ENCODE measurements at regions not wholly inside any gene's neighbourhood (a gene's known extent, or its start where the extent isn't known, plus 50 kb on each side); places are given as distances from the start of the nearest gene placed in this dataset.

DNA sequence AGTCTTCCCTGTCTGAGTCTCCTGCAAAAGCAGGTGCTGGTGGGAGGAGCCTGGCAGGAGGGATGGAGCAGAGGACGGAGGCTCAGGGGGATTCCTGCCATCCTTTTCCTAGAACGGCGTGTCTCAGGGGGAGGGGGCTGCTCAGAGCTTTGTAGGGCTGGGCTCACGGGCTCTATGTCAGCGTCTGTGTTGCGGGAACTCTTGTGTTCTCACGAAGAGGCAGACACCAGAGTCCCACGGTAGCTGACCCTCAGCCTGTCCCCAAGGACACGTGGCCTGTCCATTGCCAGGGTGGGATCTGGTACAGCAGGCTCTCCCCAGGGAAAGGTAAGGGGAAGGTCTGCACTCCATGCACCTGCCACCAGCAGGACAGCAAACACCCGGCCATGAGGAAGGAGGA lies 1505.2 kb downstream of the TBC1D22A start:
- Histone ChIP-seq H3K27me3 (no peaks in the 10 kb centered on the region), H3K36me3 (no peaks in the 10 kb centered on the region), H3K9me3 (no peaks in the 10 kb centered on the region), H3K4me1 (no peaks in the 10 kb centered on the region), H3K27ac (no peak overlapping the region), H3K4me3 (no peak overlapping the region)
- no peak for DNase-seq (ENCODE audit: low spot score in 2 of 2)
- TF ChIP-seq, protein P1, sequence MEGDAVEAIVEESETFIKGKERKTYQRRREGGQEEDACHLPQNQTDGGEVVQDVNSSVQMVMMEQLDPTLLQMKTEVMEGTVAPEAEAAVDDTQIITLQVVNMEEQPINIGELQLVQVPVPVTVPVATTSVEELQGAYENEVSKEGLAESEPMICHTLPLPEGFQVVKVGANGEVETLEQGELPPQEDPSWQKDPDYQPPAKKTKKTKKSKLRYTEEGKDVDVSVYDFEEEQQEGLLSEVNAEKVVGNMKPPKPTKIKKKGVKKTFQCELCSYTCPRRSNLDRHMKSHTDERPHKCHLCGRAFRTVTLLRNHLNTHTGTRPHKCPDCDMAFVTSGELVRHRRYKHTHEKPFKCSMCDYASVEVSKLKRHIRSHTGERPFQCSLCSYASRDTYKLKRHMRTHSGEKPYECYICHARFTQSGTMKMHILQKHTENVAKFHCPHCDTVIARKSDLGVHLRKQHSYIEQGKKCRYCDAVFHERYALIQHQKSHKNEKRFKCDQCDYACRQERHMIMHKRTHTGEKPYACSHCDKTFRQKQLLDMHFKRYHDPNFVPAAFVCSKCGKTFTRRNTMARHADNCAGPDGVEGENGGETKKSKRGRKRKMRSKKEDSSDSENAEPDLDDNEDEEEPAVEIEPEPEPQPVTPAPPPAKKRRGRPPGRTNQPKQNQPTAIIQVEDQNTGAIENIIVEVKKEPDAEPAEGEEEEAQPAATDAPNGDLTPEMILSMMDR (IDR thresholded peaks at IDR 0.05): no peak
- TF ChIP-seq POLR2A (IDR thresholded peaks at IDR 0.05) (no peak), EP300 (IDR thresholded peaks at IDR 0.05) (no peak)
- 39 to 40% methylated on average over 10 of the region's 10 CpGs for WGBS, 2 donors

DNA sequence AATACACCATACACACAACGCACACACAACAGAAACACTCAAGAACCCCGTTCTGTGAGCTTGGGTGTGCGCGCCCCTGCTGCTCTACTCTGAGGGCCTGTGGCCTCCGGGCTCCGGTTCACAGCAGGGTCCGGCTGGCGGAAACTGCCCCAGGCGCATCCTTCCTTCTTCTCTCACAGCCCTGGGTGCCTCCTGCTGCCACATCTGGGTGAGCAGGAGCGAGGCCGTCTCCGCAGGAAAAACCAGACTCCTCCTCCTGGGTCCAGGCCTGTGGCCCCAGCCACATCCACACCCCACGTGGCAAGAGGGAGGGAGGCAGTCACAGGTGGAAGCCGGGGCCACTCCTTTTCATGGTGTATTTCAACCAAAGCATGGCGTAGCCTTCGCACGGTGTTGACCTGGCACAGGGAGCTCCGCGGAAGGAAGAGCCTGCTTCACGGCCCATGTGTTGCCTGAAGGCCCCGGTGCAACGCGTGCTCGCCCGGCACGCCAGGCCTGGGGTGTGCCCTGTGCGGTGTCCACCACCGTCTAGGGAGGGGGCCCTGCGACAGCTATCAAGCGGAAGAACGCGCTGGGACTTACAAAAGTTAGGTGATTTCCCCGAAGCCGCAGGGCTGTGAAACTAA lies 1502.7 kb downstream of the TBC1D22A start:
- TF ChIP-seq, protein P1 (IDR thresholded peaks at IDR 0.05): no peak
- TF ChIP-seq POLR2A (IDR thresholded peaks at IDR 0.05) (no peak), EP300 (IDR thresholded peaks at IDR 0.05) (no peak)
- 82 to 85% methylated on average over 31 to 34 of the region's 34 CpGs for whole genome bisulfite sequencing, 2 donors
- no peak overlapping the region for H3K4me3 ChIP-seq
- no peak for DNase-seq (ENCODE audit: low spot score in 2 of 2)
- no peaks in the 10 kb centered on the region for H3K4me1 ChIP-seq
- H3K36me3 ChIP-seq: no peaks in the 10 kb centered on the region
- no peaks in the 10 kb centered on the region for H3K9me3 ChIP-seq
- no peaks in the 10 kb centered on the region for H3K27me3 ChIP-seq
- H3K27ac ChIP-seq: no peak overlapping the region

DNA sequence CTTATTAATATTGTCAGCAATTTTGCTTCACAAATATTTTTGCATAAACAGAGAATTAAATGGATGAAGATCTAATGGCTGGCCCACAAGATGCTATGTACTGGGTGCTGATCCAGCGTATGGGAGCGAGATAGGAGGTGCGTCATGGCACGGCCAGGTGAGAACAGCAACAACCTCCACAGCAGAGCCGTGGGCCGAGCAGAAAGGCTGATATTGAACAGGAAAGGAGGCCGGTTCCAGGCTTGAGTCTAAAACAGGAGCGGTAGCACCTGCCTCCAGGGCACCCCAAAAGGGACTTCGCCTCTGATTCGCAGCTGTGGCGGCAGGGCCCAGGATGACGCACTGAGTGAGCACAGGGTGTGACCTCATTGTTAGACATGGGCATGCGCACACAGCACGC lies 1502.1 kb downstream of the TBC1D22A start:
- Histone ChIP-seq H3K4me3 (no peak overlapping the region), H3K36me3 (no peaks in the 10 kb centered on the region), H3K4me1 (no peaks in the 10 kb centered on the region), H3K9me3 (no peaks in the 10 kb centered on the region), H3K27ac (no peak overlapping the region), H3K27me3 (no peaks in the 10 kb centered on the region)
- DNase-seq (ENCODE audit: low spot score in 2 of 2): no peak
- TF ChIP-seq, protein P1 (IDR thresholded peaks at IDR 0.05): no peak
- TF ChIP-seq EP300 (IDR thresholded peaks at IDR 0.05) (no peak), POLR2A (IDR thresholded peaks at IDR 0.05) (no peak)
- WGBS, 2 donors: 91 to 94% methylated on average over 10 to 14 of the region's 14 CpGs

DNA sequence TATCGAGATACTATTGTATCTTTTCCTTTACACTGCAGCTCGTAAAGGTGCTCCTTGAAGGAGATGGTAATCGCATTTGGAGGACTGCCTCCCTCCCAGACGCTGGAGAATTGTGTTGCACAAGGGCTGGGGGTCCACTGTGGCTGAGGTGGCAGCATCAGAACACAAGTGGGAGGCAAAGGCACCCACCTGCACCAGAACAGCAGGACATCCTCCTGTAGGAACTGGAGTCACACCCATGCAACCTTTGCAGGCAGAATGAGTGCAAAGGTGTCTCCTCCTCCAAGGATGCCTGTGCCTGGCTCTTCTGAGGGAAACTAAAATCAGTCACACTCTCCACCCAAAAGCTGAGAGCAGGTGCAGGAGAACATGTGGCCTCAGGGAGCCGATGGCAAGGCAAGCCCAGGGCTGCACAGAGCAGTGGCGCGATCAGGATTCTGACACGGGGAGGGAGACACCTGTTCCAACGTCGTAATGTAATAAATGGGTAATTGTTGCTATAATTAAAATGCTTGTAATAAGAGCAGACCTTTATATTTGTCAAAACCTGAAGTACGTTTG lies 1501.4 kb downstream of the TBC1D22A start:
- 75 to 77% methylated on average over 11 of the region's 11 CpGs for WGBS, 2 donors
- Histone ChIP-seq H3K4me3 (no peak overlapping the region), H3K4me1 (no peaks in the 10 kb centered on the region), H3K27ac (no peak overlapping the region), H3K27me3 (no peaks in the 10 kb centered on the region), H3K9me3 (no peaks in the 10 kb centered on the region), H3K36me3 (no peaks in the 10 kb centered on the region)
- DNase-seq (ENCODE audit: low spot score in 2 of 2): no peak
- TF ChIP-seq, protein P1 (IDR thresholded peaks at IDR 0.05): no peak
- TF ChIP-seq POLR2A (IDR thresholded peaks at IDR 0.05) (no peak), EP300 (IDR thresholded peaks at IDR 0.05) (no peak)

DNA sequence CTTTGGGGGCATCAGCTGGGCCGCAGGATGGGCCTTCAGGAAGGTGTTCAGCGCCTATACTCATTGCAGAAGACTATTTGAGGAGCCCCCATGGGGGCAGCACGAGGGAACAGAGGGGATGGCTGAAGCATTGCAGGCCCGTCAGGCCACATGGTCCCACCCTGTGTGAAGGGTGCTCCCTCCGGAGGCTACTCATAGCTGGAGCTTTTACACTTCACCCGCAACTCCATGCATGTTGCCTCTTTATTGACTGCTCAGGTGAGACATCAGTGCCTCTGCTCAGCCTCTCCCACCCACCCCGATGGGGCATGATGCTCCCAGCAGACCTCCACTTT lies 1500.9 kb downstream of the TBC1D22A start:
- Histone ChIP-seq H3K36me3 (no peaks in the 10 kb centered on the region), H3K9me3 (no peaks in the 10 kb centered on the region), H3K27ac (no peak overlapping the region), H3K27me3 (no peaks in the 10 kb centered on the region), H3K4me1 (no peaks in the 10 kb centered on the region), H3K4me3 (no peak overlapping the region)
- WGBS, 2 donors: 72 to 80% methylated on average over 7 of the region's 7 CpGs
- no peak for TF ChIP-seq POLR2A (IDR thresholded peaks at IDR 0.05)
- no peak for TF ChIP-seq EP300 (IDR thresholded peaks at IDR 0.05)
- TF ChIP-seq, protein P1 (IDR thresholded peaks at IDR 0.05): no peak
- no peak for DNase-seq (ENCODE audit: low spot score in 2 of 2)

Data from tibial nerve (tissue), 4 donors.